Fibroblast of the aortic adventitia (primary cell): ENCODE measurements at regions not wholly inside any gene's neighbourhood (a gene's known extent, or its start where the extent isn't known, plus 50 kb on each side); places are given as distances from the start of the nearest gene placed in this dataset.
"Not testable (repeated sequence)": the region's sequence is repeated elsewhere in the genome, so short reads cannot be mapped to it uniquely, and the experiment has no call there.

Source experiments
- DNase-seq: peaks from one replicate; pipeline ENCODE4 v3.0.0-alpha.2; 2010; ENCODE audit warnings: low read depth
- H3K4me3 ChIP-seq: 2 replicates; pipeline ENCODE4 v1.5.1; 2011; ENCODE audit warnings: low read depth, mild to moderate bottlenecking, control low read depth, low read length, moderate library complexity
- TF ChIP-seq, protein P1 (sequence below): IDR thresholded peaks from 2 replicates; pipeline ENCODE4 v1.5.1; 2011; ENCODE audit warnings: mild to moderate bottlenecking, low read length, control low read depth, inconsistent platforms; ENCODE audit not compliant: insufficient read depth

DNA sequence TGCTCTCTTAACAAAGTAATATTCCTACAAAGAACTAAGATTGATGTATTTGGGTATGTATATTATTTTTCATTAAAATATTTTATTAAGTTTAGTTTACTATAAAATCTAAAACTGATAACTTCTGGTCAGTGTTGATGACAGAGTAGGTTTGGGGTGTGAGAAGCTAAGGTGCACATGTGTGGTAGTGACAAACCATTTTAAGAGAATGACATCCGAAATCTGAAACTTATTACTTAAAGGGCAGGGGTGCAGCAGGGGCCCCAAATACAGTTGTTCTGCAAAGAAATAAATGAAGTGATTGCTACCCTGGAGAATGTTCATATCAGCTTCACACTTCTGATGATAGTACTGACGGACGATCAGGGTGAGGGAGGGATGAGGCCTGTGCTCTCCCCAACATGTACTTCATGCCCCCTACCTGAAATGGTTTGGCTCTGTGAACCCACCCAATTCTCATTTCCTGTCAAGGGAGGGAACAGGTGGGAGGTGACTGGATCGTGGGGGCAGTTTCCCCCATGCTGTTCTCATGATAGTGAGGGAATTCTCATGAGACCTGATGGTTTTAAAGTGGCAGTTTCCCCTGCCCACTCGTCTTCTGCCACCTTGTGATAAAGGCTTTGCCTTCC, 125.3 kb upstream of the RFX3 start:
- TF ChIP-seq, protein P1, sequence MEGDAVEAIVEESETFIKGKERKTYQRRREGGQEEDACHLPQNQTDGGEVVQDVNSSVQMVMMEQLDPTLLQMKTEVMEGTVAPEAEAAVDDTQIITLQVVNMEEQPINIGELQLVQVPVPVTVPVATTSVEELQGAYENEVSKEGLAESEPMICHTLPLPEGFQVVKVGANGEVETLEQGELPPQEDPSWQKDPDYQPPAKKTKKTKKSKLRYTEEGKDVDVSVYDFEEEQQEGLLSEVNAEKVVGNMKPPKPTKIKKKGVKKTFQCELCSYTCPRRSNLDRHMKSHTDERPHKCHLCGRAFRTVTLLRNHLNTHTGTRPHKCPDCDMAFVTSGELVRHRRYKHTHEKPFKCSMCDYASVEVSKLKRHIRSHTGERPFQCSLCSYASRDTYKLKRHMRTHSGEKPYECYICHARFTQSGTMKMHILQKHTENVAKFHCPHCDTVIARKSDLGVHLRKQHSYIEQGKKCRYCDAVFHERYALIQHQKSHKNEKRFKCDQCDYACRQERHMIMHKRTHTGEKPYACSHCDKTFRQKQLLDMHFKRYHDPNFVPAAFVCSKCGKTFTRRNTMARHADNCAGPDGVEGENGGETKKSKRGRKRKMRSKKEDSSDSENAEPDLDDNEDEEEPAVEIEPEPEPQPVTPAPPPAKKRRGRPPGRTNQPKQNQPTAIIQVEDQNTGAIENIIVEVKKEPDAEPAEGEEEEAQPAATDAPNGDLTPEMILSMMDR: no peak
- no peak for DNase-seq
- H3K4me3 ChIP-seq: no peak overlapping the region

DNA sequence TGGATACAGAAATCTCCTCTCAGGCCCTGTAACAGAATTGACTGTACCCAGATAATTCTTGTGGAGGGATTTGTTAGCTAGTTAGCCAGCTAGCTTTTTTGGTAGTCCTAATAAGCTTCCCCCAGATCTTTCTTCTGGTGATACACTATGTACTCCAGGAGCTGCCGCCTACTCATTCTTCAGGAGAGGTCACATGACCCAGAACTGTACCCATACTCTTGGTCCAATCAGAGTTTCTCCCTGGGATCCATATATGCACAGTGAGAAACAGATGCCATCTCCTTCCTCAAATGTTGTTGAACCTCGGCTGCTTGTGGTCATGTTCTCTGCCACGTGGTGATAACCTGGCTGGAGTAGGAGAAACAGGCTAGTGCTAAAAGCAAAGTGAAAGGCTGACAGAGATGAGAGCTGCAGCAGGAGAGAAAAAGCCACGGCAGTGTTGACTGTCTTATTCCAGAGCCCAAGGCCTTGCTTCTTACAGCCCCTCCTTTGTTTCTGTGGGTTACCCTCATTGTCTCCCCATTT, 123.0 kb upstream of the RFX3 start:
- no peak overlapping the region for H3K4me3 ChIP-seq
- TF ChIP-seq, protein P1: no peak
- no peak for DNase-seq

DNA sequence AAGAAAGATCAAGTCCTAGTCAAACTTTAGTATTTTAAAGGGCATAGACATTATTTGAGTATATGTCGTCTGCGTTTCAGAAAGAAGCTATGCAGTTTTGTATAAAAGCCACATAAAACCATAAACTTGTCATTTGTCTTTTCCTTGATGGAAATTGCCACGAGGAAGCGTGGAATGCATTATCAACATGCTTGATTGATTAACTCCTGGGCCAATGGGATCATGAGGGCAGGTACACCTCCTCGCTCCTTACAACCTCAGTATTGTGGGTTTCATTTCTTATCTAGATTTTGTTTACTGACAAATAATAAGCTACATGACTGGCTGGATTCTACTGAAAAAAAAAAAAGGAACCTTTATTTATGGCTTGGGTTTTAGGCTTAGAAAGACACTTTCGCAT, 122.5 kb upstream of the RFX3 start:
- H3K4me3 ChIP-seq: no peak overlapping the region
- DNase-seq: no peak
- TF ChIP-seq, protein P1: no peak

DNA sequence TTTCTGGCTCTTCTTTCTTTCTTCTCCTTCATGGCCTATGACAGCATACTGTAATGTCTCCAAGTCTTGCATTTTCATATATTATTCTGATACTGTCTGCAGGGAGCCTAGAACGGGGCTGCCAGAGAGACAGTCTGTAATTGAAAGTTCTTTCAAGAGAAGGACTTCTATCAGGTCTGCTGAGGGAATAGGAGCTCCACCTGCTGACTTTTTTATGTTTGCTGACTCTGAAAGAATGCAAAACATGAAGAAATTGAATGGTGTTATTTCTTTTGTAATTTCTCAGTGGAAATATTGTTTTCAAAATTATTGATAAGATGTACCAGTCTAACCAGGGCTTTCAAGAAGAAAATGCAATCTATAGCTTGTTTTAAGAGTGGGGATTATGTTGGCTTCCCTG, 121.9 kb upstream of the RFX3 start:
- H3K4me3 ChIP-seq: no peak overlapping the region
- TF ChIP-seq, protein P1: no peak
- DNase-seq: no peak

DNA sequence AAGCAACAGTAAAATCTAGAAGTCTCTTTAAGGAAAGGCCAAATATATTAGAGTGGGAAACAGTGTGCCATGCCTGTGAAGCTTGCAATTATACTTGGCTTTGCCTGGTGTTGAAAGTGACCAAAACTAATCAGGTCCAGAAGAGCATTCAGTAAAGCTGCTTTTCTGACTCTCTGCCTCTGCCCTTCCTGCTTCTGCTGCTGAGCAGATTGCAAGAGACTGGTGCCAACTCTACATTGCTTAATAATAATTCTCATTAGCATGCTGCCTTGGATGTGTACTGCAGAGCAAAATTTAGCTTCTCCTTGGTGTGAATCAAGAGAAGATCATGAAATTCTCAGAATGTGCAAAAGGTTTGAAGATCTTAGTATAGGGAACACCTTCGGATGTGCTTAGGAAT, 120.4 kb upstream of the RFX3 start:
- TF ChIP-seq, protein P1: no peak
- DNase-seq: no peak
- H3K4me3 ChIP-seq: no peak overlapping the region

DNA sequence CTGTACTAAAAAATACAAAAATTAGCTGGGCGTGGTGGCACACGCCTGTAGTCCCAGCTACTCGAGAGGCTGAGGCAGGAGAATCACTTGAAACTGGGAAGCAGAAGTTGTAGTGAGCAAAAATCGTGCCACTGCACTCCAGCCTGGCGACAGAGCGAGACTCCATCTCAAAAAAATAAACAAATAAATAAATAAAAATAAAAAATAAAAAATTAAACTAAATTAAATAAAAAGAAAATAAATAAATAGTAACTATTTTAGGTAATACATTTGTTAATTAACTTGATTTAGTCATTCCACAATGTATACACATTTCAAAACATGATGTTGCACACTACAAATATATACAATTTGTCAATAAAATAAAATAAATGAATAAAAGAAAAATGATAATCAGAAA, 116.3 kb upstream of the RFX3 start:
- not testable (repeated sequence) for DNase-seq

DNA sequence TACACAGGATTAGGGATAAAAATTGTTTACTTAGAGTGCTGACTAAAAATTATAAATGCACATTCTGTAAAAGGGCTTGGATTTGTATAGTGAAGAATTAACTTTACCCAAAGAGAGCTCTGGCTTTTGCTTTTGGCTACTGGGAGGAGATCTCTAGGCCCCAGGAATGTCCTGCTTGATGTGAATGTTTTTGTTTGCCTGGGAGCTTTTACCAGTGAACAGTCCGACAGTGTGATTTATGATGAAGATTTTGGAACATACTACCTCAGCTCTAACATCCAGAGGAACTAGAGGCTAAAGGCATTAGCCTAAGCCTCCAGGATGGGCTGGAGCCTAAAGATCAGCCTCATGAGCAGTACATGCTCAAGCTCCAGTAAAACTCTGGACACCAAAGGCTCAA, 103.7 kb upstream of the RFX3 start:
- no peak overlapping the region for H3K4me3 ChIP-seq
- TF ChIP-seq, protein P1: no peak
- peak; percentile 36 for DNase-seq

More for the DNA sequence above, 116.3 kb upstream of the RFX3 start:
- not testable (repeated sequence) for H3K4me3 ChIP-seq
